ENCODE measurements at regions not wholly inside any gene's neighbourhood (a gene's known extent, or its start where the extent isn't known, plus 50 kb on each side); places are given as distances from the start of the nearest gene placed in this dataset.

- WGBS, result 48% methylated on average over 2 of the region's 2 CpGs
- no peaks in the 10 kb centered on the region for H3K36me3 ChIP-seq (ENCODE audit: control insufficient read depth in 2 of 2, insufficient read depth in 2 of 2, low read length in 1 of 2)
- peak overlapping the region in 1 of 2 donors; percentile 65 for H3K27ac ChIP-seq (ENCODE audit: low read depth in 1 of 2, low read length in 1 of 2)
Observed at GRCh38 chr5:87120518-87121303, 147.0 kb upstream of the RASA1 start.

GRCh38 chr5:87121304-87122150 lies 146.2 kb upstream of the RASA1 start:
- Histone ChIP-seq H3K4me3 (ENCODE audit: low read length in 2 of 2) (no peak overlapping the region), H3K4me1 (ENCODE audit: control insufficient read depth in 2 of 2, insufficient read depth in 2 of 2, low read length in 2 of 2) (peaks cover 11 to 13% of the 10 kb centered on the region in 2 donors), H3K36me3 (ENCODE audit: control insufficient read depth in 2 of 2, insufficient read depth in 2 of 2, low read length in 1 of 2) (no peaks in the 10 kb centered on the region), H3K9me3 (ENCODE audit: control insufficient read depth in 2 of 2, insufficient read depth in 1 of 2, low read length in 1 of 2) (no peaks in the 10 kb centered on the region), H3K27ac (ENCODE audit: low read depth in 1 of 2, low read length in 1 of 2) (peak overlapping the region; percentile 54 to 65), H3K27me3 (ENCODE audit: control insufficient read depth in 2 of 2, insufficient read depth in 1 of 2, low read length in 1 of 2) (no peaks in the 10 kb centered on the region)
- 39% methylated on average over 5 of the region's 5 CpGs for WGBS
- peak; percentile 11 to 74 (median 25) for DNase-seq (ENCODE audit: low read depth in 6 of 9, low spot score in 9 of 9)

More at GRCh38 chr5:87120518-87121303, 147.0 kb upstream of the RASA1 start:
- peak in 2 of 9 donors; percentile 8 to 37 for DNase-seq (ENCODE audit: low read depth in 6 of 9, low spot score in 9 of 9)
- Histone ChIP-seq H3K4me3 (ENCODE audit: low read length in 2 of 2) (no peak overlapping the region), H3K27me3 (ENCODE audit: control insufficient read depth in 2 of 2, insufficient read depth in 1 of 2, low read length in 1 of 2) (no peaks in the 10 kb centered on the region), H3K9me3 (ENCODE audit: control insufficient read depth in 2 of 2, insufficient read depth in 1 of 2, low read length in 1 of 2) (no peaks in the 10 kb centered on the region), H3K4me1 (ENCODE audit: control insufficient read depth in 2 of 2, insufficient read depth in 2 of 2, low read length in 2 of 2) (peaks cover 11 to 13% of the 10 kb centered on the region in 2 donors)

GRCh38 chr5:87122151-87122977 lies 145.3 kb upstream of the RASA1 start:
- Histone ChIP-seq H3K27ac (ENCODE audit: low read depth in 1 of 2, low read length in 1 of 2) (peak overlapping the region in 1 of 2 donors; percentile 9), H3K9me3 (ENCODE audit: control insufficient read depth in 2 of 2, insufficient read depth in 1 of 2, low read length in 1 of 2) (no peaks in the 10 kb centered on the region), H3K27me3 (ENCODE audit: control insufficient read depth in 2 of 2, insufficient read depth in 1 of 2, low read length in 1 of 2) (no peaks in the 10 kb centered on the region), H3K36me3 (ENCODE audit: control insufficient read depth in 2 of 2, insufficient read depth in 2 of 2, low read length in 1 of 2) (no peaks in the 10 kb centered on the region), H3K4me1 (ENCODE audit: control insufficient read depth in 2 of 2, insufficient read depth in 2 of 2, low read length in 2 of 2) (peaks cover 11 to 13% of the 10 kb centered on the region in 2 donors), H3K4me3 (ENCODE audit: low read length in 2 of 2) (no peak overlapping the region)
- 82% methylated on average over 4 of the region's 4 CpGs for whole genome bisulfite sequencing
- no peak for DNase-seq (ENCODE audit: low read depth in 6 of 9, low spot score in 9 of 9)

- DNase-seq (ENCODE audit: low read depth in 6 of 9, low spot score in 9 of 9), result no peak
Observed at GRCh38 chr5:87125766-87126165, 141.9 kb upstream of the RASA1 start.

DNA sequence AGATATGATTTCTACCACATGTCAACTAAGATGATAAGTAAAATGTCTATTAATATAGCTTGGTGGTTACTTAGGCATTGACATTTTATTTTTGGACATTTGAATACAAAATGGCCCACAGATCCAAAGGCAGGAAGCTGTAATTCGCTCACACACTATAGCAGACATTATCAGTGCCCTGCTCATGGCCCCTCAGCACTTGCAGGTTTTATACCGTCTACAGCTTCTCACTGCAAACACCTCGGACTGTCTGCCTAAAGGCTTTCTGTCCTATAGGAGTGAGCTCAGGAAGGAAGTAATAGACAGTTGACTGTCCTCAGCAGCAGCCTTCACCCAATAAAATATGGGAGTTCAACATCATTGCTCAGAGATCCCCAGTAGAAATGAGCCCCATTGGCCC lies 140.8 kb upstream of the RASA1 start:
- H3K9me3 ChIP-seq (ENCODE audit: control insufficient read depth in 2 of 2, insufficient read depth in 1 of 2, low read length in 1 of 2), result no peaks in the 10 kb centered on the region
- H3K36me3 ChIP-seq (ENCODE audit: control insufficient read depth in 2 of 2, insufficient read depth in 2 of 2, low read length in 1 of 2), result no peaks in the 10 kb centered on the region
- H3K4me1 ChIP-seq (ENCODE audit: control insufficient read depth in 2 of 2, insufficient read depth in 2 of 2, low read length in 2 of 2), result peaks cover 3 to 5% of the 10 kb centered on the region in 2 donors
- DNase-seq (ENCODE audit: low read depth in 6 of 9, low spot score in 9 of 9), result no peak
- H3K27me3 ChIP-seq (ENCODE audit: control insufficient read depth in 2 of 2, insufficient read depth in 1 of 2, low read length in 1 of 2), result no peaks in the 10 kb centered on the region
- H3K27ac ChIP-seq (ENCODE audit: low read depth in 1 of 2, low read length in 1 of 2), result no peak overlapping the region
- 93% methylated on average over 3 of the region's 3 CpGs for WGBS
- H3K4me3 ChIP-seq (ENCODE audit: low read length in 2 of 2), result no peak overlapping the region

More at GRCh38 chr5:87125766-87126165, 141.9 kb upstream of the RASA1 start:
- no peaks in the 10 kb centered on the region for H3K9me3 ChIP-seq (ENCODE audit: control insufficient read depth in 2 of 2, insufficient read depth in 1 of 2, low read length in 1 of 2)
- H3K27me3 ChIP-seq (ENCODE audit: control insufficient read depth in 2 of 2, insufficient read depth in 1 of 2, low read length in 1 of 2), result no peaks in the 10 kb centered on the region
- H3K4me1 ChIP-seq (ENCODE audit: control insufficient read depth in 2 of 2, insufficient read depth in 2 of 2, low read length in 2 of 2), result peaks cover 8 to 9% of the 10 kb centered on the region in 2 donors
- no peaks in the 10 kb centered on the region for H3K36me3 ChIP-seq (ENCODE audit: control insufficient read depth in 2 of 2, insufficient read depth in 2 of 2, low read length in 1 of 2)
- H3K27ac ChIP-seq (ENCODE audit: low read depth in 1 of 2, low read length in 1 of 2), result no peak overlapping the region
- H3K4me3 ChIP-seq (ENCODE audit: low read length in 2 of 2), result no peak overlapping the region

GRCh38 chr5:87127426-87127825 lies 140.3 kb upstream of the RASA1 start:
- WGBS, result 92% methylated on average over 1 of the region's 1 CpG
- no peak overlapping the region for H3K4me3 ChIP-seq (ENCODE audit: low read length in 2 of 2)
- H3K27ac ChIP-seq (ENCODE audit: low read depth in 1 of 2, low read length in 1 of 2), result no peak overlapping the region
- H3K27me3 ChIP-seq (ENCODE audit: control insufficient read depth in 2 of 2, insufficient read depth in 1 of 2, low read length in 1 of 2), result no peaks in the 10 kb centered on the region
- H3K36me3 ChIP-seq (ENCODE audit: control insufficient read depth in 2 of 2, insufficient read depth in 2 of 2, low read length in 1 of 2), result no peaks in the 10 kb centered on the region
- no peaks in the 10 kb centered on the region for H3K9me3 ChIP-seq (ENCODE audit: control insufficient read depth in 2 of 2, insufficient read depth in 1 of 2, low read length in 1 of 2)
- DNase-seq (ENCODE audit: low read depth in 6 of 9, low spot score in 9 of 9), result no peak
- no peaks in the 10 kb centered on the region for H3K4me1 ChIP-seq (ENCODE audit: control insufficient read depth in 2 of 2, insufficient read depth in 2 of 2, low read length in 2 of 2)

- WGBS, result 89% methylated on average over 3 of the region's 3 CpGs
- H3K4me1 ChIP-seq (ENCODE audit: control insufficient read depth in 2 of 2, insufficient read depth in 2 of 2, low read length in 2 of 2), result no peaks in the 10 kb centered on the region
- H3K36me3 ChIP-seq (ENCODE audit: control insufficient read depth in 2 of 2, insufficient read depth in 2 of 2, low read length in 1 of 2), result no peaks in the 10 kb centered on the region
- no peaks in the 10 kb centered on the region for H3K9me3 ChIP-seq (ENCODE audit: control insufficient read depth in 2 of 2, insufficient read depth in 1 of 2, low read length in 1 of 2)
- H3K27ac ChIP-seq (ENCODE audit: low read depth in 1 of 2, low read length in 1 of 2), result no peak overlapping the region
- H3K4me3 ChIP-seq (ENCODE audit: low read length in 2 of 2), result no peak overlapping the region
- no peak for DNase-seq (ENCODE audit: low read depth in 6 of 9, low spot score in 9 of 9)
- no peaks in the 10 kb centered on the region for H3K27me3 ChIP-seq (ENCODE audit: control insufficient read depth in 2 of 2, insufficient read depth in 1 of 2, low read length in 1 of 2)
Observed at GRCh38 chr5:87127956-87128687, 139.6 kb upstream of the RASA1 start.

DNA sequence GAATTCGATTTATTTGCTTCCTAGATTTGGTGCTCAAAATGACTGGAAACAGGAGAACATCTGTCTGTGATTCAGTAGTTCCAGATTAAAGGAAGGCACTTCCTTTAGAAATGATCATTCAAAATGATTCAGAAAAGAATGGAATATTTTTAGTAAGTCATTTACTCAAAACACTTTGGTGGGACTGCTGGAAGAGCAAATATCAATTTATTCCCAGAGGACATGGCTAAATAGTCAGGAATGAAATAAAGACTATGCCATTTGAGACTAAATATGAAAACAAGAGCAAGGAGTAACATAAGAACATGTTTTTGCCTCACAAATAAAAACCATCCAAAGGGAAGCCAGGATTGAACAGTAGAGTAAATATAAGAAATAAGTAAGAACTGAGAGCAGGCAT lies 138.6 kb upstream of the RASA1 start:
- 95% methylated on average over 1 of the region's 1 CpG for WGBS
- Histone ChIP-seq H3K4me1 (ENCODE audit: control insufficient read depth in 2 of 2, insufficient read depth in 2 of 2, low read length in 2 of 2) (no peaks in the 10 kb centered on the region), H3K9me3 (ENCODE audit: control insufficient read depth in 2 of 2, insufficient read depth in 1 of 2, low read length in 1 of 2) (no peaks in the 10 kb centered on the region), H3K27ac (ENCODE audit: low read depth in 1 of 2, low read length in 1 of 2) (no peak overlapping the region), H3K36me3 (ENCODE audit: control insufficient read depth in 2 of 2, insufficient read depth in 2 of 2, low read length in 1 of 2) (no peaks in the 10 kb centered on the region), H3K27me3 (ENCODE audit: control insufficient read depth in 2 of 2, insufficient read depth in 1 of 2, low read length in 1 of 2) (no peaks in the 10 kb centered on the region), H3K4me3 (ENCODE audit: low read length in 2 of 2) (no peak overlapping the region)
- no peak for DNase-seq (ENCODE audit: low read depth in 6 of 9, low spot score in 9 of 9)

All from thymus (tissue), 11 donors.